ENCODE measurements at regions not wholly inside any gene's neighbourhood (a gene's known extent, or its start where the extent isn't known, plus 50 kb on each side); places are given as distances from the start of the nearest gene placed in this dataset.

DNA sequence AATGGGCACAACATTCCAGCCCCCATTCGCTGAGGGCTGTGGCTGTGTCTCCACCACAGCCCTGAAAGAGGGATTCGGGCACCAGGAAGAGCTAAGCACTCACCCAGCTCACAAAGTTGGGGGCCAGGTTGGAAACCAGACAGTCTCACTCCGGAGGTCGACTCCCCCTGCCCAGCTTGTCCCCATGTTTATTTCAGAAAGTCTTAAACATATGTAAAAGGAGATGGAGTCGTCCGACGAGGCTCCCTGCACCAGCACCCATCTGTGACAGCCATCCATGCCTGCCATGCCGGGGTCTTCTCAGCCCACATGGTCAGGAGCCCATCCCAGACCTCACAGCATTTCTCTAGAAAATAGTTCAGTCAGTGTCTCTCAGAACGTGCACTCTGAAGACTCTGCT is 63.6 kb upstream of the STX16 start:
- dilution Hi-C loops (cut with MboI; ENCODE audit: extremely low pct_ligation_motif_present, low sequenced_read_pairs): no loop called here
- no peaks in the 10 kb centered on the region for H3K36me3 ChIP-seq (ENCODE audit: control insufficient read depth in 2 of 2, extremely low read depth in 1 of 2, insufficient read depth in 2 of 2, low read length in 2 of 2)

DNA sequence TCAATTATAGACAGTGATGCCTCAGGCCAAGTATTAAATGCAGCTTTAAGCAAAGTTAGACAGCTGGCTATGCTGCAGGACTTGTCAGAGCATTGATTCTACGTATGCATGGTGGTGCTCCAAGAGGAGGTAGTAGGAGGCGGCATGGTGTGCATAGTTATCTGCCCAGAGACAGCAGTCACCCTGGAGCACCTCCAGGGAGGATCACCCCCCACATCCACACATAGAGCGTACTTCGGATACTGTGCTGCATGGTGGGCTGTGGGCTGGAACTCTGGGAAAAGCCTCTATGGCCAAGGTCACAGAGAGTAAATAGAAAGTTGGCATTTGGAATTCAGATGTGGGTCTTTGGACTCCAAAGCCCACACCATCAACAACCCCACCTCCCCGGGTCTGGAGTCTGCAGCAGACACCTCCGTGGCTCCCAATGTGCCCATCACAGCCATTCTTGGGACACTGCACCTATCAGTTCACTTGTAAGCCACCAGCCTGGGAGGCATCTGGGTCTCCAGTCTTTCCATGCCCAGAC is 64.5 kb upstream of the STX16 start:
- Histone ChIP-seq H3K27me3 (ENCODE audit: control insufficient read depth, extremely low read depth, insufficient read depth, low read length) (peaks cover 30% of the 10 kb centered on the region), H3K4me3 (ENCODE audit: control insufficient read depth in 2 of 3, extremely low read depth in 1 of 3, insufficient read depth in 2 of 3, low read depth in 1 of 3, low read length in 3 of 3) (no peak overlapping the region), H4K20me1 (ENCODE audit: control insufficient read depth, extremely low read depth, insufficient read depth, low read length) (no peaks in the 10 kb centered on the region), H3K9me3 (ENCODE audit: control insufficient read depth, low read depth, low read length) (peaks cover 2% of the 10 kb centered on the region), H3K9me1 (ENCODE audit: control insufficient read depth, extremely low read depth, insufficient read depth, low read length) (no peaks in the 10 kb centered on the region), H3K4me1 (ENCODE audit: control insufficient read depth, extremely low read depth, insufficient read depth, low read length) (no peaks in the 10 kb centered on the region), H3K9ac (ENCODE audit: control insufficient read depth, extremely low read depth, insufficient read depth, low read length) (no peak overlapping the region), H3K36me3 (ENCODE audit: control insufficient read depth in 2 of 2, extremely low read depth in 1 of 2, insufficient read depth in 2 of 2, low read length in 2 of 2) (no peaks in the 10 kb centered on the region), H3K79me2 (ENCODE audit: control insufficient read depth, insufficient read depth, low read length) (no peaks in the 10 kb centered on the region), H2AFZ (ENCODE audit: control insufficient read depth, low read length) (no peak overlapping the region), H3K27ac (ENCODE audit: control insufficient read depth, insufficient read depth, low read length) (no peak overlapping the region), H3K4me2 (ENCODE audit: control insufficient read depth, extremely low read depth, insufficient read depth, low read depth, low read length) (no peak overlapping the region)
- TF ChIP-seq CTCF (optimal IDR thresholded peaks at IDR 0.05 in 1 of 3, IDR thresholded peaks at IDR 0.05 in 1 of 3, conservative IDR thresholded peaks at IDR 0.05 in 1 of 3; ENCODE audit: extremely low read depth in 1 of 3, insufficient read depth in 2 of 3, low read length in 3 of 3): no peak
- FAIRE-seq (no peak), DNase-seq (ENCODE audit: low read depth, low spot score) (no peak)
- dilution Hi-C loops (cut with MboI; ENCODE audit: extremely low pct_ligation_motif_present, low sequenced_read_pairs): no loop called here

More for the DNA sequence above, 63.6 kb upstream of the STX16 start:
- no peak overlapping the region for H2AFZ ChIP-seq (ENCODE audit: control insufficient read depth, low read length)
- H3K79me2 ChIP-seq (ENCODE audit: control insufficient read depth, insufficient read depth, low read length): no peaks in the 10 kb centered on the region
- no peaks in the 10 kb centered on the region for H3K9me1 ChIP-seq (ENCODE audit: control insufficient read depth, extremely low read depth, insufficient read depth, low read length)
- no peak for FAIRE-seq
- H3K9me3 ChIP-seq (ENCODE audit: control insufficient read depth, low read depth, low read length): peaks cover 2% of the 10 kb centered on the region
- no peak overlapping the region for H3K4me3 ChIP-seq (ENCODE audit: control insufficient read depth in 2 of 3, extremely low read depth in 1 of 3, insufficient read depth in 2 of 3, low read depth in 1 of 3, low read length in 3 of 3)
- no peak overlapping the region for H3K9ac ChIP-seq (ENCODE audit: control insufficient read depth, extremely low read depth, insufficient read depth, low read length)
- TF ChIP-seq CTCF (optimal IDR thresholded peaks at IDR 0.05 in 1 of 3, IDR thresholded peaks at IDR 0.05 in 1 of 3, conservative IDR thresholded peaks at IDR 0.05 in 1 of 3; ENCODE audit: extremely low read depth in 1 of 3, insufficient read depth in 2 of 3, low read length in 3 of 3) (no peak), EZH2 (IDR thresholded peaks at IDR 0.05; ENCODE audit: low read length) (no peak)
- H3K27ac ChIP-seq (ENCODE audit: control insufficient read depth, insufficient read depth, low read length): no peak overlapping the region
- no peaks in the 10 kb centered on the region for H4K20me1 ChIP-seq (ENCODE audit: control insufficient read depth, extremely low read depth, insufficient read depth, low read length)
- no peaks in the 10 kb centered on the region for H3K4me1 ChIP-seq (ENCODE audit: control insufficient read depth, extremely low read depth, insufficient read depth, low read length)
- peaks cover 38% of the 10 kb centered on the region for H3K27me3 ChIP-seq (ENCODE audit: control insufficient read depth, extremely low read depth, insufficient read depth, low read length)
- no peak overlapping the region for H3K4me2 ChIP-seq (ENCODE audit: control insufficient read depth, extremely low read depth, insufficient read depth, low read depth, low read length)
- no peak for DNase-seq (ENCODE audit: low read depth, low spot score)

Measured in keratinocyte (primary cell).